ENCODE measurements at regions not wholly inside any gene's neighbourhood (a gene's known extent, or its start where the extent isn't known, plus 50 kb on each side); places are given as distances from the start of the nearest gene placed in this dataset.

GRCh38 chr7:27459731-27460053 lies 203.0 kb downstream of the HIBADH start:
- no peak for TF ChIP-seq CTCF (IDR thresholded peaks at IDR 0.05)
- TF ChIP-seq ZNF512 (CRISPR knock-in tag; IDR thresholded peaks at IDR 0.05; ENCODE audit: borderline replicate concordance) = no peak
- TF ChIP-seq MAX (CRISPR knock-in tag; IDR thresholded peaks at IDR 0.05) = no peak
- no peak for TF ChIP-seq NR3C1 (CRISPR knock-in tag; conservative IDR thresholded peaks at IDR 0.05; ENCODE audit: low read depth)
- no peak for TF ChIP-seq NFE2L1 (CRISPR knock-in tag; IDR thresholded peaks at IDR 0.05)
- no peak for TF ChIP-seq ATF2 (CRISPR knock-in tag; IDR thresholded peaks at IDR 0.05; ENCODE audit: borderline replicate concordance, low read depth)
- TF ChIP-seq FOXP1 (CRISPR knock-in tag; IDR thresholded peaks at IDR 0.05; ENCODE audit: borderline replicate concordance) = no peak
- TF ChIP-seq HMGXB4 (CRISPR knock-in tag; IDR thresholded peaks at IDR 0.05) = no peak
- no peak for TF ChIP-seq ELF4 (CRISPR knock-in tag; IDR thresholded peaks at IDR 0.05; ENCODE audit: low read depth)
- no peak for TF ChIP-seq SMAD3 (CRISPR knock-in tag; IDR thresholded peaks at IDR 0.05; ENCODE audit: borderline replicate concordance)
- no peak for TF ChIP-seq ZNF219 (CRISPR knock-in tag; IDR thresholded peaks at IDR 0.05; ENCODE audit: borderline replicate concordance)

Measured in WTC11 (cell line).